AG04450 (cell line): ENCODE measurements at regions not wholly inside any gene's neighbourhood (a gene's known extent, or its start where the extent isn't known, plus 50 kb on each side); places are given as distances from the start of the nearest gene placed in this dataset.
A peak's percentile ranks its signal among the peaks of the same experiment; 100 is the strongest.
"Not testable (repeated sequence)": the region's sequence is repeated elsewhere in the genome, so short reads cannot be mapped to it uniquely, and the experiment has no call there.

Experiments
- CTCF ChIA-PET: fragments of 300-600, 350-600 bp; formaldehyde crosslinking; extraction: SDS; loops from one replicate; lab custom pipeline; 2022; ENCODE audit warnings: antibody characterized with exemption, inconsistent platforms; lab: Charles Lee
- POLR2A ChIA-PET: fragments of 350-600 bp; formaldehyde crosslinking; extraction: SDS; loops from one replicate; lab custom pipeline; 2021; ENCODE audit warnings: antibody characterized with exemption, inconsistent platforms; lab: Yijun Ruan, JAX
- DNase-seq: peaks from one replicate; pipeline ENCODE4 v3.0.0-alpha.2; 2011; ENCODE audit warnings: low read depth, low spot score
- H3K27ac ChIP-seq: one replicate; pipeline ENCODE4 v1.5.1; 2012; ENCODE audit warnings: low read depth, low read length, control low read depth
- H3K27me3 ChIP-seq: one replicate; pipeline ENCODE4 v1.6.0; 2012; ENCODE audit warnings: low read length; ENCODE audit not compliant: control insufficient read depth, insufficient read depth
- H3K4me3 ChIP-seq: 2 replicates; pipeline ENCODE4 v1.5.1; 2011; ENCODE audit warnings: mild to moderate bottlenecking, low read depth, low read length, control low read depth
- H3K9me3 ChIP-seq: 2 replicates; pipeline ENCODE4 v1.5.1; 2012; ENCODE audit warnings: low read length; ENCODE audit not compliant: control insufficient read depth, insufficient read depth
- TF ChIP-seq, protein P1 (sequence below): IDR thresholded peaks from 2 replicates; pipeline ENCODE4 v1.5.1; 2011; ENCODE audit warnings: low read depth, low read length, control low read depth, inconsistent platforms

- Histone ChIP-seq H3K27me3 (no peaks in the 10 kb centered on the region), H3K27ac (peak overlapping the region; percentile 73), H3K9me3 (no peaks in the 10 kb centered on the region), H3K4me3 (no peak overlapping the region)
- TF ChIP-seq, protein P1, sequence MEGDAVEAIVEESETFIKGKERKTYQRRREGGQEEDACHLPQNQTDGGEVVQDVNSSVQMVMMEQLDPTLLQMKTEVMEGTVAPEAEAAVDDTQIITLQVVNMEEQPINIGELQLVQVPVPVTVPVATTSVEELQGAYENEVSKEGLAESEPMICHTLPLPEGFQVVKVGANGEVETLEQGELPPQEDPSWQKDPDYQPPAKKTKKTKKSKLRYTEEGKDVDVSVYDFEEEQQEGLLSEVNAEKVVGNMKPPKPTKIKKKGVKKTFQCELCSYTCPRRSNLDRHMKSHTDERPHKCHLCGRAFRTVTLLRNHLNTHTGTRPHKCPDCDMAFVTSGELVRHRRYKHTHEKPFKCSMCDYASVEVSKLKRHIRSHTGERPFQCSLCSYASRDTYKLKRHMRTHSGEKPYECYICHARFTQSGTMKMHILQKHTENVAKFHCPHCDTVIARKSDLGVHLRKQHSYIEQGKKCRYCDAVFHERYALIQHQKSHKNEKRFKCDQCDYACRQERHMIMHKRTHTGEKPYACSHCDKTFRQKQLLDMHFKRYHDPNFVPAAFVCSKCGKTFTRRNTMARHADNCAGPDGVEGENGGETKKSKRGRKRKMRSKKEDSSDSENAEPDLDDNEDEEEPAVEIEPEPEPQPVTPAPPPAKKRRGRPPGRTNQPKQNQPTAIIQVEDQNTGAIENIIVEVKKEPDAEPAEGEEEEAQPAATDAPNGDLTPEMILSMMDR: no peak
- peak; percentile 37 for DNase-seq
- POLR2A ChIA-PET: interaction anchor here (0.8 to 2.9 kb wide), 6 partner anchors 10 to 104 kb away, joined by 3 to 26 read pairs (median 4); partner anchors contain the start of gene PRKG2
- CTCF ChIA-PET: interaction anchor here (0.7 to 9.3 kb wide), 3 partner anchors 20 to 245 kb away, joined by 3 to 85 read pairs (median 5); no protein-coding TSS in a partner anchor
These were observed 100.0 kb upstream of the PRKG2 start for GRCh38 chr4:81314897-81315470.

GRCh38 chr4:81314196-81314896 is 99.3 kb upstream of the PRKG2 start:
- POLR2A ChIA-PET: interaction anchor here (1.1 to 2.9 kb wide), 5 partner anchors 9 to 103 kb away, joined by 3 to 26 read pairs (median 5); partner anchors contain the start of gene PRKG2
- H3K4me3 ChIP-seq: no peak overlapping the region; the same call in 1 of the 2 replicates

GRCh38 chr4:81307991-81308390 is 93.0 kb upstream of the PRKG2 start:
- Histone ChIP-seq H3K27ac (no peak overlapping the region), H3K27me3 (no peaks in the 10 kb centered on the region), H3K9me3 (no peaks in the 10 kb centered on the region), H3K4me3 (no peak overlapping the region)
- CTCF ChIA-PET: no interaction called here
- POLR2A ChIA-PET: no interaction called here
- no peak for DNase-seq
- TF ChIP-seq, protein P1: no peak

More at GRCh38 chr4:81314196-81314896, 99.3 kb upstream of the PRKG2 start:
- Histone ChIP-seq H3K9me3 (no peaks in the 10 kb centered on the region), H3K27me3 (no peaks in the 10 kb centered on the region), H3K27ac (peak overlapping the region; percentile 73)
- peak; percentile 75 for DNase-seq
- TF ChIP-seq, protein P1: no peak
- CTCF ChIA-PET: interaction anchor here (0.7 to 9.3 kb wide), 3 partner anchors 20 to 244 kb away, joined by 3 to 85 read pairs (median 5); no protein-coding TSS in a partner anchor

GRCh38 chr4:81304871-81305270 is 89.8 kb upstream of the PRKG2 start:
- TF ChIP-seq, protein P1: no peak
- Histone ChIP-seq H3K4me3 (no peak overlapping the region), H3K27me3 (no peaks in the 10 kb centered on the region), H3K27ac (no peak overlapping the region), H3K9me3 (no peaks in the 10 kb centered on the region)
- ChIA-PET POLR2A (interaction anchor here (0.7 to 1.4 kb wide), 2 partner anchors 9 to 11 kb away, joined by 3 to 26 read pairs; no protein-coding TSS in a partner anchor), CTCF (interaction anchor here (1.6 kb wide), 1 partner anchor 47 kb away, joined by 10 read pairs; no protein-coding TSS in a partner anchor)
- no peak for DNase-seq

DNA sequence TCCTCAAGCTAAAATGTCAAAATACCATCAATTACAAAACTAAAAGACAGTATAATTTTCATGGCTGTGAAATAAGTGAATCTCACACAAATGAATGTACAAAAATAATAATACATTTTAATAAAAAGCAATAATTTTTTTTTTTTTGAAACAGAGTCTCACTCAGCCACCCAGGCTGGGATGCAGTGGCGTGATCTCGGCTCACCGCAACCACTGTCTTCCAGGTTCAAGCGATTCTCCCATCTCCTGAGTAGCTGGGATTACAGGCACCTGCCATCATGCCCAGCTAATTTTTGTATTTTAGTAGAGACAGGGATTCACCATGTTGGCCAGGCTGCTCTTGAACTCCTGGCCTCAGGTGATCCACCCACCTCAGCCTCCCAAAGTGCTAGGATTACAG is 85.3 kb upstream of the PRKG2 start:
- H3K4me3 ChIP-seq, H3K9me3 ChIP-seq, POLR2A ChIA-PET, H3K27ac ChIP-seq, DNase-seq, H3K27me3 ChIP-seq: not testable (repeated sequence)
- CTCF ChIA-PET: interaction anchor here (0.6 kb wide), 1 partner anchor 170 kb away, joined by 3 read pairs; no protein-coding TSS in a partner anchor
